ENCODE measurements at regions not wholly inside any gene's neighbourhood (a gene's known extent, or its start where the extent isn't known, plus 50 kb on each side); places are given as distances from the start of the nearest gene placed in this dataset.
"Not testable (repeated sequence)": the region's sequence is repeated elsewhere in the genome, so short reads cannot be mapped to it uniquely, and the experiment has no call there.

- DNase-seq = no peak
Observed at GRCh38 chr1:58836408-58836807, 52.6 kb upstream of the JUN start.

GRCh38 chr1:58837886-58838285, 54.0 kb upstream of the JUN start:
- DNase-seq = no peak

DNA sequence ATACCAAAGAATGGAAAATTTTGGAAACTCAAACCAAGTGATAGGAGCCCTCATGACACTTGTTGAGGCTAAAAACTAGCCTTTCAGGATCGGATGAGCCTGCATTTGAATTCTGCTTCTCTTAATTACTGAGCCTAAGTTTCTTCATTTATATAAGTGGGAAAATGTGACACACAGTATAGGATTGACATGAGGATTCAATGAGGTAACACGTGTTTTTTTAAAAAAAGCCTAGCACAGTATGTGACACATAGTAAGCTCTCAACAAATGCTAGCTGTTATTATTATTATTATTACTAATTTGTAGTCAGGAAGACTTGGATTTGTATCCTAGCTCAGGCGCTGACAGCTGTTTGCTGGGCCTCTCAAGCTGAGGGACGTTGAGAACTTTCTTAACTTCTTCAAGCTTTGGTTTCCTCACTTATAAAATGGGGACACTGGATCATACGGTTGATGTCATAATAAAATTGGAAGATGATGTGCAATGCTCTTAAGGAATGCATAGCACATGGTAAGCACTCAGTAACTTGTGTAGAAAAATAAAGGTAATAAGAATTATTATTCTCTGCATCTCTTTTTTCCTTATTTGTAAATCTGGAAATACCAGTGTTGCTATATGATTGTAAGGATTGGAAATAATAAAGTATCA, 55.4 kb upstream of the JUN start:
- no peak for DNase-seq

GRCh38 chr1:58839846-58840835, 56.3 kb upstream of the JUN start:
- DNase-seq = no peak

- DNase-seq = no peak
Observed at GRCh38 chr1:58841455-58841854, 57.6 kb upstream of the JUN start.

DNA sequence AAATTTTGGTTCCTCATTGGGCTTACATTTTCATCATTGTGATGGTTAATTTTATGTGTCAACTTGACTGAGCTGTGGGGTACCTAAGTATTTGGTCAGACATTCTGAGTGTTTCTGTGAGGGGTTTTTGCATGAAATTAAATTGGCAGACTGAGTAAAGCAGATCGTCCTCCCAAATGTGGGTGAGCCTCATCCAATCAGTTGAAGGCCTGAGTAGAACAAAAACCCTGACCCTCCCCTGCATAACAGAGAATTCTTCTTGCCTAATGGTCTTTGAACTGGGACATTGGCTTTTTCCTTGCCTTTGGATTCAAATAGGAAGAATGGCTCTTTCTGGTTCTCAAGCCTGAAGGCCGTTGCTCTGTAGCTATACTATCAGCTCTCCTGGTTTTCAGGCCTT, 59.1 kb upstream of the JUN start:
- no peak for DNase-seq

DNA sequence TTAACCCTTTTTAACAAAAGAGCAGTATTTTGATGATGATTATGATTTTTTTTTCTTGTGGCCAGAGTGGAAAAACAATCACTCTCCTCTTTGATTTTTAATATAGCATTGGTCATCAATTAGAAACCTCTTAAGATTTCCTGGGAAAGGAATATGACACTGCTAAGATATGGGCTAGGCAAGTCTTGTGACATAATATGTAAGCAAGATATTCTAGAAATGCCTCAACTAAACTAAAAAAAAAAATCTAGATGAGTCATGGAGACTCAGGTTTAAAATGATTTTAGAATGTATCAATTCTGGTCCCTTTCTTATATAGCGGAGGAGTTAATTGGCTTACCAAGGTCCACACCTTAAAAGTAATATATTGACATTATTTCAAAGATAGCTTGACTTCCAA, 60.3 kb upstream of the JUN start:
- DNase-seq = no peak

DNA sequence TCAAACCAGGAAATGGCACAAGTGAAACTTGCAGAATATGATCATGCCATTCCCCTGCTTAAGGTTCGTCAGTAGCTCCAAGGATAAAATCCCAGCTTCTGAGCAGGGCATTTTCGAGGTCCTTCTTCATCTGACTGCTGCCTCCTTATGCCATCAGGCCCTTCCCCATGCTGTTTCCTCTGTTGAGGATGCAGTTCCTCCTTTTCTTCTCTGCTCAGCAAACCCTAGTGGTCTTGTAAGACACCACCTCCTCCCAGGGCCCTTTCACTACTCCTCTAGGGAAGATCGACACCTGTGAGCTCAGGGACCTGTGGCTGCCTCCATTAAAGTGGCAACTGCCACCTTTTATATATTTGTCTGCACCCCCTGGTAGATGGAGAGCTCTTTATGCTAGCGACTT, 62.1 kb upstream of the JUN start:
- DNase-seq = no peak

DNA sequence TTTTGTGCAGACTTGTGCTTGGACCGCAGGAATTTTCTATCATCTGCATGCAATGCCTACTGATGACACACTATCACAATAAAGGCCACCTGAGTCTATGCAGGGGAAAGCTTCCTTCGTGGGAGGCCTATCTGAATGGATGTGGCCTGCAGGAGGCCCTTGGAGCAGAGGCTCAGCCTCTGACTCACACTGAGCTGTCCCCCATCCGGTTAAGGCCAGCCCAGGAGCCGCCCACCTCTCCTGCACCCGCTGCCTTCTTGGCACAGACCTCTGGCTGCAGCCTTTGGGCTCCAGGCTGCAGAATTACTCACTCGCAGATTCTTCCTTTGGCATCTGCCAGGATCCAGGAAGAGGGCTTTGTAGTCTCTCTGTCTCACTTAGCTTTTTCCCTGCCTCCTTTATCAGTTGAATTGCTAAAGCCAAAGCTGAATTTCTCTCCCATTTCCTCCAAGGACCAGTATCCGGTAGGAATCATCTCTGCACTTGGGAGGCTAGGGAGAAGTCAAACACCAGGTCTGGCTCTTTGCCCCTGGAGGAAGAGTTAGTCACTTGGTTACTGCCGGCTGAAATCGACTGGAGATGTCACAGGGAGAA, 65.1 kb upstream of the JUN start:
- DNase-seq = peak; percentile 52

- no peak for DNase-seq
Observed at GRCh38 chr1:58849551-58849950, 65.7 kb upstream of the JUN start.

GRCh38 chr1:58850636-58851035, 66.8 kb upstream of the JUN start:
- no peak for DNase-seq

- no peak for DNase-seq
Observed at GRCh38 chr1:58852731-58853485, 69.1 kb upstream of the JUN start.

DNA sequence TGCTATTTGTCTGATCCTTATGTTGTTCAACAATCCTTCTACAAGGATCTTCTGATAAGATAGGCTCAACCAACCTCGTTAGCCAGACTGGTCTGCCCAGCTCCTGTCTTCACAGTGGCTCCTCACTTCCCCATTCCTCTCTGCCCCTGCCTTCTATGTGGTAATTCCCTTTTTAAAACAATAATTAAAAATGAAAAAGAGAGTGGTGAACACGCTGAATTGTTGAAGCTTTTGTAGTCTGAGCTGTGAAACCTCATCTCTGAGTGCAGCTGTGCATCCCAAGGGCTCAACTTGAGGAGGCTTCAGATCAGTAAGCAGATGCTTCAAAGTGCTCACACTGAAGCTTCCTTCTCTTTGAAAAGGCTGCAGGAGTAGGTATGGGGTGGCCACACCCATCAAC, 70.7 kb upstream of the JUN start:
- DNase-seq = no peak

GRCh38 chr1:58855274-58856165, 71.7 kb upstream of the JUN start:
- no peak for DNase-seq

DNA sequence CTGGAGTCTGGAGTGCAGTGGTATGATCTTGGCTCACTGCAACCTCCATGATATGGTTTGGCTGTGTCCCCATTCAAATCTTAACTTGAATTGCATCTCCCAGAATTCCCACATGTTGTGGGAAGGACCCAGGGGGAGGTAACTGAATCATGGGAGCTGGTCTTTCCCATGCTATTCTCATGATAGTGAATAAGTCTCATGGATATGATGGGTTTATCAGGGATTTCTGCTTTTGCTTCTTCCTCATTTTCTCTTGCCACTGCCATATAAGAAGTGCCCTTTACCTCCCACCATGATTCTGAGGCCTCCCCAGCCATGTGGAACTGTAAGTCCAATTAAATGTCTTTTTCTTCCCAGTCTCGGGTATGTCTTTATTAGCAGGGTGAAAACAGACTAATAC, 72.4 kb upstream of the JUN start:
- DNase-seq = not testable (repeated sequence)

DNA sequence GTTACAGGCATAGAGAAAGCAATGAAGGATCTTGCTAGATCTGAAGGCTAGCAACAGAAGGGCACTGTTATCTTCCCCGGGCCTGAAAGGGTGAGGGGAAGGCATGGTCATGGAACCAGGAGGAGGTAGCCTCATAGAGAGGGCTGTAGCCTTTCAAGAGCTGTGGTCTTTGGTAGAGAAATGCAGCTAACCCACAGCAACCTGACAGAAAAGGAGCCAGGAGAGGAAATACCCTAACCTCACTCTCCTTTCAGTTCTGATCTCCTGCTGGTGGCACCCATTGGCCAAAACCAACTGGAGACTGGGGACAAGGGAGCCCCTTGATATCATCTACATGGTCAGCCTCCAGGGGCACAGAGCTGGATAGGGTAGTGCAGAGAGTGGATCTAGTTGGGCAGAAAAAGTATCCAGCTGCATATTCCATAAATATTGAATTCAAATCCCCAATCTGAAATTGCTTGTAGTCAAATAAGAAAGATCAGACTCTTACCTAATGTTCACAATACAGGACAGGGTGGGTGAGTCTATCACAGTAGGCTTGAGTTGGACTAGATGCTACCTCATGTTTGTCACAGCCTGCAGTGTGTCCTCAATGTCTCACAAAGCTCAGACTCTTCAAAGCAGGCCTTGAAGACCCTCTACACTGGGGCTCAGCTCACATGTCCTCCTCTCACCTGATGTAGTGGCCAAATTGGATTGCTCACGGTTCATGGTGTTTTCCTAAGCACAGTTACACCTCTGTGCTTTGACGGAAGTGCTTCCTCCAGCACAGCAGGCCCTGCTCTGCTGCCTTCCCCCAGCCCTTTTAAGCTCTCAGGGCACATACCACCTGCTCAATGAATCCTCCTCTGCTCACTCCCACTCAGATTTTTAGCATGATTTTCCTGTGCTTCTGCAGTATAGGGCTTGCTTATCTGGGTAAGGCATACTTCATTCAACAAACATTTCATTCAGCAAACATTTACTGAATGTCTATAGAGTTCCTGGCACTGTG, 74.1 kb upstream of the JUN start:
- no peak for DNase-seq

- DNase-seq = no peak
Observed at GRCh38 chr1:58859769-58860485, 76.1 kb upstream of the JUN start.

DNA sequence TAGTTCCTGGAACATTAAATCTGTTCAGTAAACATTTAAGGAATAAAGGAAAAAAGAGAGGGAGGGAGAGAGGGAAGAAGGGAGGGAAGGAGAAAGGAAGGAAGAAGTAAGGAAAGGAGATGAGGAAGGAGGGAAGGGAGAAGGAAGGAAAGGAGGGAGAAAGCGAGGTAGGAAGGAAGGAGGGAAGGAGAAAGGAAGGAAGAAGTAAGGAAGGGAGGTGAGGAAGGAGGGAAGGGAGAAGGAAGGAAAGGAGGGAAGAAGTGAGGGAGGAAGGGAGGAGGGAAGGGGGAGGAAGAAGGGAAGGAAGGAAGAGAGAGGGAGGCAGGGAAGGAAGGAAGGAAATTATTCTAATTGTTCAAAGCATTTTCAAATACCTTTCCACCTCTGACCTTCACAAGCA, 77.2 kb upstream of the JUN start:
- no peak for DNase-seq

GRCh38 chr1:58861506-58861905, 77.7 kb upstream of the JUN start:
- DNase-seq = no peak
